MM.1S (cell line): ENCODE measurements at regions not wholly inside any gene's neighbourhood (a gene's known extent, or its start where the extent isn't known, plus 50 kb on each side); places are given as distances from the start of the nearest gene placed in this dataset.

ENCODE experiments used
- DNase-seq: peaks from one replicate; pipeline ENCODE4 v3.0.0-alpha.2; 2015
- H2AFZ ChIP-seq: fragments of 300-600 bp; sonication (generic); 2 replicates; pipeline ENCODE4 v1.6.0; 2016; ENCODE audit warnings: antibody characterized with exemption, low read length
- H3F3A ChIP-seq: fragments of 300-600 bp; sonication (generic); 2 replicates; pipeline ENCODE4 v1.6.1; 2016; ENCODE audit warnings: mild to moderate bottlenecking, antibody characterized with exemption, low read length, moderate library complexity, mixed read lengths; ENCODE audit not compliant: insufficient read depth
- H3K27ac ChIP-seq: fragments of 300-600 bp; sonication (generic); 2 replicates; pipeline ENCODE4 v1.5.1; 2016; ENCODE audit warnings: mild to moderate bottlenecking, low read length
- H3K27me3 ChIP-seq: fragments of 300-600 bp; sonication (generic); replicated peaks from 2 replicates; pipeline ENCODE4 v1.6.0; 2016; ENCODE audit warnings: low read length; ENCODE audit not compliant: insufficient read depth
- H3K36me3 ChIP-seq: fragments of 300-600 bp; sonication (generic); replicated peaks from 2 replicates; pipeline ENCODE4 v1.6.1; 2016; ENCODE audit warnings: mild to moderate bottlenecking, low read length, mixed read lengths; ENCODE audit not compliant: insufficient read depth
- H3K4me1 ChIP-seq: fragments of 300-600 bp; sonication (generic); 2 replicates; pipeline ENCODE4 v1.6.1; 2016; ENCODE audit warnings: low read length, mixed read lengths
- H3K4me2 ChIP-seq: fragments of 300-600 bp; sonication (generic); 2 replicates; pipeline ENCODE4 v1.6.0; 2016; ENCODE audit warnings: low read depth, low read length
- H3K4me3 ChIP-seq: fragments of 300-600 bp; sonication (generic); 2 replicates; pipeline ENCODE4 v1.5.1; 2016; ENCODE audit warnings: low read length, mixed read lengths
- H3K79me2 ChIP-seq: fragments of 300-600 bp; sonication (generic); 2 replicates; pipeline ENCODE4 v1.6.1; 2016; ENCODE audit warnings: mixed run types, low read length, mixed read lengths
- H3K9ac ChIP-seq: fragments of 300-600 bp; sonication (generic); 2 replicates; pipeline ENCODE4 v1.6.1; 2016; ENCODE audit warnings: low read length, mixed read lengths
- H3K9me2 ChIP-seq: fragments of 300-600 bp; sonication (generic); replicated peaks from 2 replicates; pipeline ENCODE4 v1.6.1; 2016; ENCODE audit warnings: mild to moderate bottlenecking, low read length, mixed read lengths; ENCODE audit not compliant: insufficient read depth
- H3K9me3 ChIP-seq: fragments of 300-600 bp; sonication (generic); replicated peaks from 2 replicates; pipeline ENCODE4 v1.6.1; 2016; ENCODE audit warnings: mild to moderate bottlenecking, low read length, mixed read lengths; ENCODE audit not compliant: insufficient read depth
- H4K20me1 ChIP-seq: fragments of 300-600 bp; sonication (generic); 2 replicates; pipeline ENCODE4 v1.6.1; 2016; ENCODE audit warnings: mild to moderate bottlenecking, low read length, moderate library complexity, mixed read lengths; ENCODE audit not compliant: insufficient read depth
- EZH2 ChIP-seq: fragments of 300-600 bp; sonication (generic); optimal IDR thresholded peaks from 2 replicates; pipeline ENCODE3; 2017; ENCODE audit warnings: low read depth, mild to moderate bottlenecking, antibody characterized with exemption, low read length, mixed read lengths
- EZH2phosphoT487 ChIP-seq: fragments of 300-600 bp; sonication (generic); IDR thresholded peaks from 2 replicates; pipeline ENCODE4 v1.6.1; 2018; ENCODE audit warnings: antibody characterized with exemption, low read length
- TF ChIP-seq, protein P1 (sequence below): fragments of 300-600 bp; sonication (generic); IDR thresholded peaks from 2 replicates; pipeline ENCODE4 v1.5.1; 2016; ENCODE audit warnings: antibody characterized with exemption, low read length, mixed read lengths

DNA sequence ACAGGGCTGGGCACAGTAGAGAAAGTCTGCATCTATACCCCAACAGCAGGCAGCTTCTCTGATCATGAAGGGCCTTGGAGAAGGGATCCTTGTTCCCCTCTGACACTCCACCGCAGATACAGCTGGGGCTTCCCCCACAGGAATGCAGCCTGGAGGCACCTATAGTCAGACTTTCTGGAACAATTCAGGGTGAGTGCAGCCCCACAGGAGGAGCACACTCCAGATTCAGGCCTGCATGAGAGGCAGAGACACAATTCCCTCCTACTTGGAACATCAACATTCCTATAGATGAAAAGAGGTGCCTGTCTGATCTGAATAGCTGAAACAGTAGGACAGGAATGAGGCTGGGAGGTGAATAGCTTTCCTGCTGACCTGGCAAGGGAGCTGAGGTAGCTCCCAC is 1298.0 kb upstream of the CNTN5 start:
- Histone ChIP-seq H2AFZ (no peak overlapping the region), H3K4me1 (no peaks in the 10 kb centered on the region), H3K27ac (no peak overlapping the region), H3K9ac (no peak overlapping the region), H4K20me1 (no peaks in the 10 kb centered on the region), H3K9me2 (no peaks in the 10 kb centered on the region), H3K4me3 (no peak overlapping the region), H3F3A (no peaks in the 10 kb centered on the region), H3K36me3 (no peaks in the 10 kb centered on the region), H3K27me3 (no peaks in the 10 kb centered on the region), H3K79me2 (no peaks in the 10 kb centered on the region), H3K4me2 (no peak overlapping the region), H3K9me3 (no peaks in the 10 kb centered on the region)
- no peak for DNase-seq
- TF ChIP-seq, protein P1, sequence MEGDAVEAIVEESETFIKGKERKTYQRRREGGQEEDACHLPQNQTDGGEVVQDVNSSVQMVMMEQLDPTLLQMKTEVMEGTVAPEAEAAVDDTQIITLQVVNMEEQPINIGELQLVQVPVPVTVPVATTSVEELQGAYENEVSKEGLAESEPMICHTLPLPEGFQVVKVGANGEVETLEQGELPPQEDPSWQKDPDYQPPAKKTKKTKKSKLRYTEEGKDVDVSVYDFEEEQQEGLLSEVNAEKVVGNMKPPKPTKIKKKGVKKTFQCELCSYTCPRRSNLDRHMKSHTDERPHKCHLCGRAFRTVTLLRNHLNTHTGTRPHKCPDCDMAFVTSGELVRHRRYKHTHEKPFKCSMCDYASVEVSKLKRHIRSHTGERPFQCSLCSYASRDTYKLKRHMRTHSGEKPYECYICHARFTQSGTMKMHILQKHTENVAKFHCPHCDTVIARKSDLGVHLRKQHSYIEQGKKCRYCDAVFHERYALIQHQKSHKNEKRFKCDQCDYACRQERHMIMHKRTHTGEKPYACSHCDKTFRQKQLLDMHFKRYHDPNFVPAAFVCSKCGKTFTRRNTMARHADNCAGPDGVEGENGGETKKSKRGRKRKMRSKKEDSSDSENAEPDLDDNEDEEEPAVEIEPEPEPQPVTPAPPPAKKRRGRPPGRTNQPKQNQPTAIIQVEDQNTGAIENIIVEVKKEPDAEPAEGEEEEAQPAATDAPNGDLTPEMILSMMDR: no peak
- TF ChIP-seq EZH2 (no peak), EZH2phosphoT487 (no peak)

- no peak overlapping the region for H3K4me2 ChIP-seq
- no peak overlapping the region for H3K4me3 ChIP-seq
- H3K9me3 ChIP-seq: no peaks in the 10 kb centered on the region
- H3K79me2 ChIP-seq: no peaks in the 10 kb centered on the region
- H3K4me1 ChIP-seq: no peaks in the 10 kb centered on the region
- no peak for DNase-seq
- no peak overlapping the region for H3K9ac ChIP-seq
- no peaks in the 10 kb centered on the region for H3F3A ChIP-seq
- H2AFZ ChIP-seq: no peak overlapping the region
- H3K27me3 ChIP-seq: no peaks in the 10 kb centered on the region
- TF ChIP-seq, protein P1: no peak
- no peak for TF ChIP-seq EZH2
- TF ChIP-seq EZH2phosphoT487: no peak
- no peak overlapping the region for H3K27ac ChIP-seq
- 0 out of 2 replicates have a peak, but pooled peaks cover 3% of the 10 kb centered on the region for H3K9me2 ChIP-seq
- no peaks in the 10 kb centered on the region for H3K36me3 ChIP-seq
- no peaks in the 10 kb centered on the region for H4K20me1 ChIP-seq
Measured at GRCh38 chr11:97729546-97730272, 1291.0 kb upstream of the CNTN5 start.

DNA sequence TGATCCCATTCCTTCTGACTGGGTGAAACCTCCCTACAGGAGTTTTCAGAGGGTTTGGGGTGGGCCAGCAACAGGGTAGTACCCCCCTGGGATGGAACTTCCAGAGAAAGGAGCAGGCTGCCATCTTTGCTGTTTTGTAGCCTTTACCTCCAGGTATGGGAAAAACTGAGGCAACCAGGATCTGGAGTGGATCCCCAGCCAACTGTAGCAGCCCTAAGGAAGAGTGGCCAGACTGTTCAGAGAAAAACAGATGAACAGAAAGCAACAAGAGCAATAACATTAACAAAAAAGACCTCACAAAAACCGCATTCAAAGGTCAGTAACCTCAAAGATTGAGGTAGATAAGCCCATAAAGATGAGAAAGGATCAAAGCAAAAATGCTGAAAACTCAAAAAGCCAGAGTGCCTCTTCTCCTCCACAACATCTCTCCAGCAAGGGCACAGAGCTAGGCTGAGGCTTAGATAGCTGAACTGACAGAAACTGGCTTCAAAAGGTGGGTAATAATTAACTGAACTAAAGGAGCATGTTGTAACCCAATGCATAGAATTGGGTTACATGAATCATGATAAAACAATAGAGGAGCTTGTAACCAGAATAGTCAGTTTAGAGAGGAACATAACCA is 1288.6 kb upstream of the CNTN5 start:
- no peak for DNase-seq

More for the DNA sequence above, 1288.6 kb upstream of the CNTN5 start:
- TF ChIP-seq EZH2phosphoT487 (no peak), EZH2 (no peak)
- TF ChIP-seq, protein P1: no peak
- no peaks in the 10 kb centered on the region for H3K27me3 ChIP-seq
- no peaks in the 10 kb centered on the region for H3F3A ChIP-seq
- no peaks in the 10 kb centered on the region for H3K36me3 ChIP-seq
- 0 out of 2 replicates have a peak, but pooled peaks cover 3% of the 10 kb centered on the region for H3K9me2 ChIP-seq
- H3K4me3 ChIP-seq: no peak overlapping the region
- no peak overlapping the region for H2AFZ ChIP-seq
- H4K20me1 ChIP-seq: no peaks in the 10 kb centered on the region
- H3K9ac ChIP-seq: no peak overlapping the region
- no peak overlapping the region for H3K4me2 ChIP-seq
- H3K79me2 ChIP-seq: no peaks in the 10 kb centered on the region
- H3K9me3 ChIP-seq: no peaks in the 10 kb centered on the region
- H3K4me1 ChIP-seq: no peaks in the 10 kb centered on the region
- H3K27ac ChIP-seq: no peak overlapping the region
